HEK293 (cell line): ENCODE measurements at regions not wholly inside any gene's neighbourhood (a gene's known extent, or its start where the extent isn't known, plus 50 kb on each side); places are given as distances from the start of the nearest gene placed in this dataset.

Experiments
- CTCF ChIP-seq: fragments of 450-650 bp; formaldehyde crosslinking; IDR thresholded peaks from 2 replicates; pipeline ENCODE4 v1.5.1; 2016; ENCODE audit warnings: missing biosample characterization, missing genetic modification characterization
- HOXA7 ChIP-seq: sonication (generic); formaldehyde crosslinking; IDR thresholded peaks from 2 replicates; pipeline ENCODE4 v1.8.1; 2022; ENCODE audit warnings: missing genetic modification reagents, borderline replicate concordance
- PATZ1 ChIP-seq: fragments of 450-650 bp; formaldehyde crosslinking; IDR thresholded peaks from 2 replicates; pipeline ENCODE4 v1.5.1; 2016; ENCODE audit warnings: missing biosample characterization, missing genetic modification characterization
- ZNF394 ChIP-seq: fragments of 450-650 bp; formaldehyde crosslinking; IDR thresholded peaks from 2 replicates; pipeline ENCODE4 v1.5.1; 2016; ENCODE audit warnings: missing biosample characterization, missing genetic modification characterization, mild to moderate bottlenecking, moderate library complexity, borderline replicate concordance

- TF ChIP-seq CTCF (tag by site-specific recombination) (no peak), ZNF394 (tag by site-specific recombination) (no peak), HOXA7 (CRISPR knock-in tag) (no peak), PATZ1 (tag by site-specific recombination) (no peak)
Observed at GRCh38 chr6:92121228-92121627, 1298.1 kb downstream of the EPHA7 start.
